HG02678 (cell line): ENCODE measurements at regions not wholly inside any gene's neighbourhood (a gene's known extent, or its start where the extent isn't known, plus 50 kb on each side); places are given as distances from the start of the nearest gene placed in this dataset.
"Not testable (repeated sequence)": the region's sequence is repeated elsewhere in the genome, so short reads cannot be mapped to it uniquely, and the experiment has no call there.

Source experiments
- ATAC-seq: cut with Tn5 transposase; IDR thresholded peaks from one replicate; pipeline ENCODE4 v1.9.1; 2021; ENCODE audit warnings: mild to moderate bottlenecking, moderate library complexity; ENCODE audit not compliant: unreplicated experiment

GRCh38 chr5:145025775-145026174 is 809.4 kb downstream of the PRELID2 start:
- no peak for ATAC-seq

GRCh38 chr5:145015146-145015545 is 820.0 kb downstream of the PRELID2 start:
- ATAC-seq = no peak

GRCh38 chr5:145014109-145014508 is 821.0 kb downstream of the PRELID2 start:
- ATAC-seq = no peak

DNA sequence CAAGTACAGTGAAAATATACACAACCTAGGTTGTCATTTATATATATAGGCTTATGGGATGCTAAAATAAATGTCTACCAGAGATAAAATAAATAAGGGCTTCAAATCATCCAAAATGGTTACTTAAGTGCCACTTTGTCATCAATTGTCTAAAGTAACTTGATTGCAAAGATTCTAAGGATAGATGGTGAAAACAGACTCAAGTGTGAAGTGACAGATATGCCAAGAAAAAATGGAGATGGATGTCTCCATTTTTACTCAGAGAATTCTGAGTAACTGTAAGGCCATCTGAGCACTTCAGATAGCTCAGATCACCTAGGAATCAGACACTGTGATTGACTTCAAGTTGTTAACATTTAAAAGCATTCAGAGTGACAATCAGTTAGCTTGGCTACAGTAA is 824.3 kb downstream of the PRELID2 start:
- no peak for ATAC-seq

DNA sequence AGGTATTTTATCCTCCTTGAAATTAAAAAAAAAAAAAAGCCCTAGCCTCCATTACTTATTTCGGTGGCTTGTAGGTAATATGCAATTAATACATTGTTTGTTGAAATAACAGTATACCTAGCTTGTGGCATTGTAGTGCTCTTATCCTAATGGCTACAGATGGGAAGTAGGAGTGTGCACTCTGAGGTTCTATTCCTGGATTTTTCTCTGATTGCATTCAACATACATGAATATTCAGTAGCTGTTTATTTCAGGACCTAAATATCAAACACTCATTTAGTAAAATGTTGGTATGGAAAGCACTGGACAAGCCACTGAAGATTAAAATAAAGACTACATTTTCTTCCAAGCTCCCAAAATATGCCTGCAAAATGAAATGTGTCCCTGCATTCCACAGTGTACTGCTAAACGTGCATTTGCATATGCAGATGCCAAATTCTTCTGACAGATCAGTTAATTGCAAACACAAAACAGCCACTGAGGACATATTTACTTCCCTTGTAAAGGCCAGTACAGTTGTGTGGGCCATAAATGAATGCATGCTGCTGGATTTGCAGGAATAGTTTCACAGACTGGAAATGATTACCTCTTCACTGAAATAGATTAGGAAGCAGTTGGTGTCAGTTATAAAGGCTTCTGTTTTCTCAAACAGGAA is 826.1 kb downstream of the PRELID2 start:
- no peak for ATAC-seq

GRCh38 chr5:144994356-144994755 is 823.7 kb downstream of the KCTD16 start:
- not testable (repeated sequence) for ATAC-seq

DNA sequence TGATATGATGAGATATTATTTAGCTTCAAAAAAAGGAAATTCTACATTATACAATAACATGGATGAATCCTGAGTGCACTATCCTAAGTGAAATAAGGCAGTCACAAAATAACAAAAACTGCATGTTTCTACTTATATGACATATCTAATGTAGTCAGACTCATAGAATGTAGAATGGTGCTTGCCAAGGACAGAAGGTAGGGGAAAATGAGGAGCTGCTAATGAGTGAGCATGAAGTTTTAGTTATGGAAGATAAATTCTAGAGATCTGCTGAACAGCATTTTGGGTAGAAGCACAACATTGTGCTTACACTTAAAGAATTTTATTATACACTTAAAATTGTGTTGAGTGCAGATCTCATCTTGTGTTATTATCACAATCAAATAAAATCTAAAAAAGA is 812.4 kb downstream of the KCTD16 start:
- ATAC-seq = no peak

GRCh38 chr5:144979516-144980264 is 809.0 kb downstream of the KCTD16 start:
- no peak for ATAC-seq

DNA sequence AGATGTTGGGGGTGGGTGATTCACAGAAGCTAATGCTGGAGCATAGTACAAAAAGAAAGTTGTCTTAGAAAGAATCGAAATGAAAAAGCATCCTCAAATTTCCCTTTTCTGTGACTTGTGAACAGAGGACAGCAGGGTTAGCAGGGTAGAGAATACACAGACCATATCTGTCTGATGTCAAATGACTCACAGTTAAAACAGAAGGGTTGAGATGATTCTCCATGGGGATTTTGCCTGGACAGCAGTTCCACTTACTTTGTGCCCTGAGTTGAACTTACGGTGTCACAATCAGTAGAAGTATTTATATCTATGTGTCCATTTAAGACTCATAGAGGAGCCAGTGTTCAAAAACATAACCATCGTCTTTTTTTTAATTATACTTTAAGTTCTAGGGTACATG is 801.6 kb downstream of the KCTD16 start:
- ATAC-seq = no peak

GRCh38 chr5:144971108-144971850 is 800.6 kb downstream of the KCTD16 start:
- ATAC-seq = no peak

GRCh38 chr5:144960296-144960695 is 789.6 kb downstream of the KCTD16 start:
- no peak for ATAC-seq

DNA sequence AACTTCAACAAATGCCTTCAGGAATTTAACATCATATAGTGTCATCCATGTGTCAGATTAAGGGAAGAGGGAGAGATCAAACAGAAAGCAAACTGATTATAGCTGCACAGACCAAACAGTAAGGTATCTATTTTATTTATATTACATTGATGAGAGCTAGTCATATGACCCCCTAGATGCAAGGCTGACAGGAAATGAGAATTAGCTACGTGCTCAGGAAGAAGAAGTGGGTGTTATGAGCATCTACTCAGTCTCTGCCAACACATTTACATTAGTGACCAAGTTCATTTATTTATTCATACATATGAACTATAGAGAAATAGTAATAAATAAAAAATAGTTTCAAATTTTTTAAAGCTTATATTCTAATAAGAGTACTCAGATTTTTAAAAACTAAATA is 787.3 kb downstream of the KCTD16 start:
- ATAC-seq = no peak

DNA sequence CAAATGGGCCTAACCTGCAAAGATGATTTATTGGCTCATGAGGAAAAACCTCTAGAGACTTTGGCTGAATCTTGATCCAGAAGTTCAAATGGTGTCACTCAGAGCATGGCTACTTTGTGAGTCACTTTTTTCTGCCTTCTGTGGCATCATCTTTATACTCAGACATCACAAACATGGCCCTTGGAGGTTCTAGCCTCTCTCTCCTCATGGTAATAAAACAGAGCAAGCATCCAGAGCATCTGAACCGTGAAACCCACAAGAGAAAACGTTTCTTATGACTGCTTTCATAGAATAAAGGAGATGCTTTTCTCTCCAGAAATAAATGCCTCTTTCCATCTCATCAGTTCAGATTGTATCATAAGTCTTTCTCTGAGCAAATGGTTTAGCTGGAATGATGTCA is 780.3 kb downstream of the KCTD16 start:
- ATAC-seq = no peak

DNA sequence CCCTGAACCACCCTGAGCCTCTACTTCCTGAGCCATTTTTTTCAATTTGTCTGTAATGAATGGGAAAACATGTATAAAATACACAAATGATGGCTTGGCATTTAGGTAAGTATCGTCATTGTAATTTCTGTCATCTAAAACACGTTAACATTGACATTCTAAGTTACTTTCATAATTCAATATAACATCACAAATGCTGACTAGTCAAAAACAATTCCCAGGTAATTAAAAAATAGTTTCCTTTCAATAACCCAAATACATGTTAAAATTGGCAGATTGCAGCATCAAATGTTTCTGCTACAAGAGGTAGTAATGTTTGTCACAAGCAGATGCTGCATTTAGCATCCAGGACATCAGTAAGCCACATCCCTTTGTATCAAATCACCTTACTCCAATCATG is 776.4 kb downstream of the KCTD16 start:
- no peak for ATAC-seq

- no peak for ATAC-seq
These were observed 774.8 kb downstream of the KCTD16 start for GRCh38 chr5:144945503-144945902.

GRCh38 chr5:144944936-144945335 is 774.3 kb downstream of the KCTD16 start:
- ATAC-seq = no peak

- no peak for ATAC-seq
These were observed 770.3 kb downstream of the KCTD16 start for GRCh38 chr5:144941004-144941403.

DNA sequence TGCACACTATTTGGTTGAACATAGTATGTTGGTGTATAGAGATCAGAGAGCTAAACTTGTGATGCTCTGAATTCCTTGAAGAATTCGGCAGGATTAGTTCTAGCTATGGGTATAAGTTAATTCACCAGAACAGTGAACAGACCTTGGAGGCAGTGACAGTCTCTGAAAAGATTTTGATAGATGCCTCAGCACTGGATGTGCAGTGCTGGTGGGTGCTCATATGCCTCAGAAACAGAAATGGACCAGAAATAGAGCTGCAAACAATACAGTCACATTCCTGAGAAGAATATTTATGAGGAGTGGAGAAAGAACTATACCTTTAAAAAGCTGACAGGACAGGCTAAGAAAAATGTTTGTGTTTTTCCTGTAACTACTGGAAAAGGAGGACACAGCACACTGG is 747.7 kb downstream of the KCTD16 start:
- no peak for ATAC-seq

DNA sequence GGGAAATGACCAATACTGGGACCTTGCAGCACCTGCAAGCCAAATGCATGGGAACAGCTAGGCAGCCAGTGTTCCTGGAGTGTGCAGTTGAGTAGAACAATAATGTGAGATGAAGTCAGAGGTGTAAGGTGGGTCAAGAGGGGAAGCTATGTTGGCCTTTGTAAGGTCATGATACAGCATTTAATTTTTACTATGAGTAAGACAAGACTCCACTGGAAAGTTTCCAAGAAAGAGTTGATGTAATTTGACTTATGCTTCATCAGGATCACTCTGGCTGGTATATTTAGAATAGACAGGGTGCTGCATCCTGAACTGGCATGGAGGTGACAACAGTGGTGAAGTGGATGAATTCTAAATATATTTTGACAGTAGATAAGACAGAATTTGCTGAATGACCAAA is 744.8 kb downstream of the KCTD16 start:
- ATAC-seq = no peak

GRCh38 chr5:144913661-144914060 is 743.0 kb downstream of the KCTD16 start:
- no peak for ATAC-seq

DNA sequence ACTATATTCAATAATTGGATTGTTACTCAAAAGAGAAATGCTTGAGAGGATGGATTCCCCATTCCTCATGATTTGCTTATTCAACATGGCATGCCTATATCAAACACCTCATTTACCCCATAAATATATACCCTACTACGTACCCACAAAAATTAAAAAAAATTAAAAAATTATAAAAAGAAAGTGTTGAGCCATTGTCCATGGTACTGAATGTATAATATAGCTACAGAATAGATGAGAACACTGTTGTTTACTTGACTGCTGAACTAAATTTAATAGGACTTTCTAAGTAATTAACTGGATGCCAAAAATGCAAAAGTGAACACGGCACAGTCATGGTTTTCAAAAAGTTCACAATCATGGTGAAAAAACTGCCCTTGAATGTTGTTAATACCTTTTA is 725.8 kb downstream of the KCTD16 start:
- no peak for ATAC-seq

DNA sequence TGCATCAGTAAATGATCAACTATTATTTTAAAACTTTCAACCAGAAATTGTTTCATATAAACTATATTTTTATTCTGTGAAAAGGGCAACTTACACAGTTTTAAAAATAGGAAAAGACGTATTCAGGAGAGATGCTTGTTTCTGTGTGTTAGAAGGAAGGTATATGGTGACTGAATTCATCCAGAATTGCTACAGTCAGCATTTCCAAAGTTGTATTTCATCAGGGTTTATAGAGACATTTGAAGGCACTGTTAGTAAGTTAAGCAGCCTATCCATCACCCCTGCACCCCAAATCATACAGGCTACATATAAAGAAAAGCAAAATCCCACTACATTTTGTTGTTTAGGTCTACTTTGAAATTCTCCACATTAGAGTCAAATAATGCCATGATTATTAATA is 716.0 kb downstream of the KCTD16 start:
- ATAC-seq = no peak
